ENCODE measurements at regions not wholly inside any gene's neighbourhood (a gene's known extent, or its start where the extent isn't known, plus 50 kb on each side); places are given as distances from the start of the nearest gene placed in this dataset.

DNA sequence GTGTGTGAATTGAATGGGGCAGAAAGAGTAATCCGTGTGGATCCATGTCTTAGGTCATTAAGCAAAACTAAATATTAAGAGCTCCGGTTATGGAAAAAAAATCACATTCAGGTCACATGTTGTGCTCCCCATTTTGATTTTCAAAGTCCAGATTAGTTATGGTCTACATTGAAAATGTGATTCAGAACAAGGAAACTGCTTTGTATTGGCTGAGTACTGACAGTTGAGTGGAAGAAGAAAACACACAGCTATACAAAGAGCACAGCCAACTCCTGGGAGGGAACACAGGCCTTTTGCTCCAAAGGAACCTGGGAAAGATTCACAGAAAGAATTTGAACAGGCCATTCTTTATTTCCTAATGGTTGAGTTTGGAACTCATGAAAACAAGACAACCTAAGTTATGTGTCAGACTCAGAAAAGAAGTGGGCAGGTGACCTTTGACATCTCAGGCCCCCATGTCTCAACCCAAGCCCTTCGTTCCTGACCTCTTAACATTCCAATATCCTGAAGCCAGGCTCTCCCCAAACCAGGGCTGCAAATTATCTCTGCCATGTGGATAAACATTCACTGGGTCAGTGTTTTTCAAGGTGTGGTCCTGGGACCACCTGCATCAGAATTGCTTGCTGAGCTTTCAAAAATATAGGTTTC lies 159.3 kb upstream of the LMO4 start:
- Histone ChIP-seq H3K79me2 (ENCODE audit: low read depth) (no peaks in the 10 kb centered on the region), H3K36me3 (ENCODE audit: low read depth) (no peaks in the 10 kb centered on the region), H3K4me2 (no peak overlapping the region), H2AFZ (no peak overlapping the region), H4K20me1 (ENCODE audit: insufficient read depth) (no peaks in the 10 kb centered on the region), H3K9me2 (ENCODE audit: insufficient read depth) (no peaks in the 10 kb centered on the region), H3K9me3 (ENCODE audit: insufficient read depth, low read depth) (no peaks in the 10 kb centered on the region), H3F3A (ENCODE audit: insufficient read depth, low read depth) (no peaks in the 10 kb centered on the region), H3K27ac (no peak overlapping the region), H3K27me3 (ENCODE audit: insufficient read depth, low read depth) (no peaks in the 10 kb centered on the region), H3K4me1 (replicated peaks; ENCODE audit: insufficient read depth) (no peaks in the 10 kb centered on the region), H3K4me3 (no peak overlapping the region)
- intact Hi-C loops (cut with micrococcal nuclease; ENCODE audit: unreplicated experiment) = no loop called here
- ChIA-PET POLR2A (ENCODE audit: unreplicated experiment) (no interaction called here), CTCF (no interaction called here)
- TF ChIP-seq EZH2 (IDR thresholded peaks at IDR 0.05; ENCODE audit: low read depth) = no peak
- no peak for TF ChIP-seq CTCF (conservative IDR thresholded peaks at IDR 0.05)
- no TSS peak for BruUV-seq (replicated peaks)
- no peak for DNase-seq

DNA sequence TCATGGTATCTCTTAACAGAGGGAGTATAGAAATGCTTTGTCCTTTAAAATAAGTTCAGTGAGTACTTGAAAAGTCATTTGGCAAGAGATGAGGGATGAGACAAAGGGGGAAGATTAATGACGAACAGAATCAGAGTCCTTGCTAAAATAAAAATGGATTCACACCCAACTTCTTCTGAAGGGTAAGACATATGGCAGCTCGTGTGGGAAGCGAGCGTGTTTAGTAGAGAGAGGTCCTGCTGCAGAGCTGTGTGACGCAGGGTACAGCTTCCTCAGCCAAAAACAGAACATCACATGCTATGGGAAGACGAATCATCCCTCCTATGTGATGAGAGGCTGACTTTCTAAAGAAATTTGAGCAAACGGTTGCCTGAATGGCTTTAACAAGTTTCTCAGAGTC lies 158.5 kb upstream of the LMO4 start:
- Histone ChIP-seq H3K27me3 (ENCODE audit: insufficient read depth, low read depth) (no peaks in the 10 kb centered on the region), H3K4me2 (no peak overlapping the region), H3K36me3 (ENCODE audit: low read depth) (no peaks in the 10 kb centered on the region), H3K27ac (no peak overlapping the region), H3K9me3 (ENCODE audit: insufficient read depth, low read depth) (no peaks in the 10 kb centered on the region), H3K4me3 (no peak overlapping the region), H3F3A (ENCODE audit: insufficient read depth, low read depth) (no peaks in the 10 kb centered on the region), H3K79me2 (ENCODE audit: low read depth) (no peaks in the 10 kb centered on the region), H2AFZ (no peak overlapping the region), H3K4me1 (replicated peaks; ENCODE audit: insufficient read depth) (no peaks in the 10 kb centered on the region), H3K9me2 (ENCODE audit: insufficient read depth) (no peaks in the 10 kb centered on the region), H4K20me1 (ENCODE audit: insufficient read depth) (no peaks in the 10 kb centered on the region)
- no peak for DNase-seq
- BruUV-seq (replicated peaks) = no TSS peak
- no peak for TF ChIP-seq EZH2 (IDR thresholded peaks at IDR 0.05; ENCODE audit: low read depth)
- TF ChIP-seq CTCF (conservative IDR thresholded peaks at IDR 0.05) = no peak
- ChIA-PET CTCF (no interaction called here), POLR2A (ENCODE audit: unreplicated experiment) (no interaction called here)
- intact Hi-C loops (cut with micrococcal nuclease; ENCODE audit: unreplicated experiment) = no loop called here

GRCh38 chr1:87170931-87171598 lies 157.6 kb upstream of the LMO4 start:
- POLR2A ChIA-PET (ENCODE audit: unreplicated experiment) = no interaction called here
- BruUV-seq (replicated peaks) = no TSS peak

More at GRCh38 chr1:87170931-87171598, 157.6 kb upstream of the LMO4 start:
- Histone ChIP-seq H2AFZ (no peak overlapping the region), H3K4me1 (replicated peaks; ENCODE audit: insufficient read depth) (no peaks in the 10 kb centered on the region), H3K9me3 (ENCODE audit: insufficient read depth, low read depth) (no peaks in the 10 kb centered on the region), H3K27ac (no peak overlapping the region), H3K4me2 (no peak overlapping the region), H3F3A (ENCODE audit: insufficient read depth, low read depth) (no peaks in the 10 kb centered on the region), H3K27me3 (ENCODE audit: insufficient read depth, low read depth) (no peaks in the 10 kb centered on the region), H4K20me1 (ENCODE audit: insufficient read depth) (no peaks in the 10 kb centered on the region), H3K9me2 (ENCODE audit: insufficient read depth) (no peaks in the 10 kb centered on the region), H3K36me3 (ENCODE audit: low read depth) (no peaks in the 10 kb centered on the region), H3K79me2 (ENCODE audit: low read depth) (no peaks in the 10 kb centered on the region), H3K4me3 (no peak overlapping the region)
- TF ChIP-seq EZH2 (IDR thresholded peaks at IDR 0.05; ENCODE audit: low read depth) (no peak), CTCF (conservative IDR thresholded peaks at IDR 0.05) (no peak)
- no peak for DNase-seq
- intact Hi-C loops (cut with micrococcal nuclease; ENCODE audit: unreplicated experiment) = no loop called here
- CTCF ChIA-PET = interaction anchor here (0.6 kb wide), 1 partner anchor 51 kb away, joined by 3 read pairs; no protein-coding TSS in a partner anchor
